IgD-negative memory B cell (primary cell): ENCODE measurements at regions not wholly inside any gene's neighbourhood (a gene's known extent, or its start where the extent isn't known, plus 50 kb on each side); places are given as distances from the start of the nearest gene placed in this dataset.

ENCODE experiments used
- H3K27ac Mint-ChIP-seq, 3 donors: one replicate each; pipeline ENCODE4 v1.8.0; 2020 to 2022; ENCODE audit warnings: mild to moderate bottlenecking in 3 of 3, mixed read lengths in 3 of 3, moderate library complexity in 1 of 3
- H3K27me3 Mint-ChIP-seq: one replicate; pipeline ENCODE4 v1.8.0; 2021; ENCODE audit warnings: mixed read lengths
- H3K36me3 Mint-ChIP-seq: one replicate; pipeline ENCODE4 v1.8.0; 2020; ENCODE audit warnings: mild to moderate bottlenecking, mixed read lengths
- H3K4me1 Mint-ChIP-seq, 3 donors: one replicate each; pipeline ENCODE4 v1.8.0; 2020 to 2022; ENCODE audit warnings: mixed read lengths in 3 of 3, mild to moderate bottlenecking in 1 of 3
- H3K4me3 Mint-ChIP-seq, 4 donors: one replicate each; pipeline ENCODE4 v1.8.0; 2020 to 2022; ENCODE audit warnings: mild to moderate bottlenecking in 4 of 4, mixed read lengths in 4 of 4, moderate library complexity in 3 of 4
- H3K9me3 Mint-ChIP-seq, 3 donors: one replicate each; pipeline ENCODE4 v1.8.0; 2020 to 2021; ENCODE audit warnings: mixed read lengths in 3 of 3, mild to moderate bottlenecking in 1 of 3

DNA sequence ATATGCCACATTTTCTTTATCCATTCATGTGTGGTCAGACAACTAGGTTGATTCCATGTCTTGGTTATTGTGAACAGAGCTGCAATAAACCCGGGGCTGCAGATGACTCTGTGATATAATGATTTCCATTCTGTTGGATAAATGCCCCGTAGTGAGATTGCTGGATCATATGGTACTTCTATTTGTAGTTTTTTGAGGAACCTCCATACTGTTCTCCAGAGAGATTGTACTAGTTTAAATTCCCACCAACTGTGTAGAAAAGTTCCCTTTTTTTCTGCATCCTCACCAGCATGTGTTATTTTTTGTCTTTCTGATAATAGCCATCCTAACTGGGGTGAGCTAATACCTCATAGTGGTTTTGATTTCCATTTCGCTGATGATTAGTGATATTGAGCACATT is 62.2 kb upstream of the MAP3K4 start:
- Mint-ChIP-seq H3K9me3 (no peaks in the 10 kb centered on the region), H3K27ac (no peak overlapping the region), H3K4me3 (no peak overlapping the region), H3K36me3 (no peaks in the 10 kb centered on the region), H3K4me1 (peaks cover 0 to 4% (median 0%) of the 10 kb centered on the region in 3 donors), H3K27me3 (peaks cover 25% of the 10 kb centered on the region)

- H3K4me1 Mint-ChIP-seq, result peaks cover 0 to 4% (median 0%) of the 10 kb centered on the region in 3 donors
- H3K4me3 Mint-ChIP-seq, result no peak overlapping the region
- H3K27me3 Mint-ChIP-seq, result peaks cover 25% of the 10 kb centered on the region
- no peaks in the 10 kb centered on the region for H3K36me3 Mint-ChIP-seq
- no peak overlapping the region for H3K27ac Mint-ChIP-seq
- no peaks in the 10 kb centered on the region for H3K9me3 Mint-ChIP-seq
These were observed 61.7 kb upstream of the MAP3K4 start for GRCh38 chr6:160929831-160930230.

GRCh38 chr6:160930547-160931377 is 60.8 kb upstream of the MAP3K4 start:
- peaks cover 24% of the 10 kb centered on the region for H3K27me3 Mint-ChIP-seq
- H3K4me3 Mint-ChIP-seq, result no peak overlapping the region
- H3K27ac Mint-ChIP-seq, result no peak overlapping the region
- no peaks in the 10 kb centered on the region for H3K36me3 Mint-ChIP-seq
- peaks cover 0 to 4% (median 0%) of the 10 kb centered on the region in 3 donors for H3K4me1 Mint-ChIP-seq
- no peaks in the 10 kb centered on the region for H3K9me3 Mint-ChIP-seq

GRCh38 chr6:160931378-160932310 is 59.9 kb upstream of the MAP3K4 start:
- no peak overlapping the region for H3K4me3 Mint-ChIP-seq
- H3K27me3 Mint-ChIP-seq, result peaks cover 25% of the 10 kb centered on the region
- H3K36me3 Mint-ChIP-seq, result no peaks in the 10 kb centered on the region
- H3K4me1 Mint-ChIP-seq, result peaks cover 0 to 4% (median 0%) of the 10 kb centered on the region in 3 donors
- peaks cover 2 to 5% (median 2%) of the 10 kb centered on the region in 3 donors for H3K9me3 Mint-ChIP-seq
- H3K27ac Mint-ChIP-seq, result no peak overlapping the region

GRCh38 chr6:160933256-160933655 is 58.3 kb upstream of the MAP3K4 start:
- Mint-ChIP-seq H3K27ac (no peak overlapping the region), H3K4me3 (no peak overlapping the region), H3K9me3 (peaks cover 2 to 5% (median 3%) of the 10 kb centered on the region in 3 donors), H3K36me3 (no peaks in the 10 kb centered on the region), H3K27me3 (peaks cover 31% of the 10 kb centered on the region), H3K4me1 (peaks cover 0 to 4% (median 0%) of the 10 kb centered on the region in 3 donors)

GRCh38 chr6:160934157-160934556 is 57.4 kb upstream of the MAP3K4 start:
- peaks cover 0 to 4% (median 0%) of the 10 kb centered on the region in 3 donors for H3K4me1 Mint-ChIP-seq
- H3K36me3 Mint-ChIP-seq, result no peaks in the 10 kb centered on the region
- H3K27me3 Mint-ChIP-seq, result peaks cover 28% of the 10 kb centered on the region
- H3K9me3 Mint-ChIP-seq, result peaks cover 2 to 5% (median 3%) of the 10 kb centered on the region in 3 donors
- no peak overlapping the region for H3K4me3 Mint-ChIP-seq
- H3K27ac Mint-ChIP-seq, result no peak overlapping the region

- Mint-ChIP-seq H3K4me1 (no peaks in the 10 kb centered on the region), H3K36me3 (no peaks in the 10 kb centered on the region)
These were observed 51.4 kb upstream of the MAP3K4 start for GRCh38 chr6:160940197-160940596.

More at GRCh38 chr6:160940197-160940596, 51.4 kb upstream of the MAP3K4 start:
- H3K9me3 Mint-ChIP-seq, result peaks cover 2 to 6% (median 5%) of the 10 kb centered on the region in 3 donors
- no peak overlapping the region for H3K4me3 Mint-ChIP-seq
- peaks cover 12% of the 10 kb centered on the region for H3K27me3 Mint-ChIP-seq
- no peak overlapping the region for H3K27ac Mint-ChIP-seq
